Trophoblast cell (in vitro differentiated cells and primary cell): ENCODE measurements at regions not wholly inside any gene's neighbourhood (a gene's known extent, or its start where the extent isn't known, plus 50 kb on each side); places are given as distances from the start of the nearest gene placed in this dataset.

Experiments
- DNase-seq, 2 donors: peaks; one replicate each; pipeline ENCODE4 v3.0.0-alpha.2; 2016
- H2AFZ ChIP-seq: 2 replicates; pipeline ENCODE4 v1.6.1; 2013; ENCODE audit warnings: low read length, moderate library complexity, mild to moderate bottlenecking; ENCODE audit not compliant: insufficient read depth, poor library complexity
- H2AK5ac ChIP-seq: 2 replicates; pipeline ENCODE4 v1.6.1; 2013; ENCODE audit warnings: mild to moderate bottlenecking, low read length
- H2BK120ac ChIP-seq: 2 replicates; pipeline ENCODE4 v1.6.1; 2013; ENCODE audit warnings: low read length, mild to moderate bottlenecking, moderate library complexity; ENCODE audit not compliant: insufficient read depth, poor library complexity
- H2BK12ac ChIP-seq: 2 replicates; pipeline ENCODE4 v1.6.1; 2013; ENCODE audit warnings: mild to moderate bottlenecking, low read length, moderate library complexity
- H2BK5ac ChIP-seq: 2 replicates; pipeline ENCODE4 v1.6.1; 2013; ENCODE audit warnings: low read length, low read depth, moderate library complexity, mild to moderate bottlenecking; ENCODE audit not compliant: poor library complexity
- H3K14ac ChIP-seq: 2 replicates; pipeline ENCODE4 v1.6.1; 2013; ENCODE audit warnings: mild to moderate bottlenecking, low read length
- H3K18ac ChIP-seq: 2 replicates; pipeline ENCODE4 v1.6.1; 2013; ENCODE audit warnings: mild to moderate bottlenecking, low read length
- H3K23ac ChIP-seq: 2 replicates; pipeline ENCODE4 v1.6.1; 2013; ENCODE audit warnings: low read length
- H3K27ac ChIP-seq: 2 replicates; pipeline ENCODE4 v1.5.1; 2013; ENCODE audit warnings: low read depth, mild to moderate bottlenecking, inconsistent platforms, low read length, moderate library complexity
- H3K27me3 ChIP-seq: 2 replicates; pipeline ENCODE4 v1.6.1; 2013; ENCODE audit warnings: inconsistent platforms, mild to moderate bottlenecking, low read length, moderate library complexity; ENCODE audit not compliant: insufficient read depth
- H3K36me3 ChIP-seq, 2 experiments: 1 replicate in 1 of 2; 2 replicates in 1 of 2; pipeline ENCODE4 v1.6.1; 2013; ENCODE audit warnings: low read length in 2 of 2, mild to moderate bottlenecking in 2 of 2, moderate library complexity in 1 of 2; ENCODE audit not compliant: insufficient read depth in 2 of 2, control insufficient read depth in 1 of 2
- H3K4ac ChIP-seq: 2 replicates; pipeline ENCODE4 v1.6.1; 2013; ENCODE audit warnings: low read depth, mild to moderate bottlenecking, low read length, moderate library complexity
- H3K4me1 ChIP-seq, 2 experiments: 1 replicate in 1 of 2; 2 replicates in 1 of 2; pipeline ENCODE4 v1.6.1; 2013; ENCODE audit warnings: low read length in 2 of 2, mild to moderate bottlenecking in 2 of 2, moderate library complexity in 1 of 2; ENCODE audit not compliant: insufficient read depth in 2 of 2, control insufficient read depth in 1 of 2
- H3K4me2 ChIP-seq: 2 replicates; pipeline ENCODE4 v1.6.1; 2013; ENCODE audit warnings: inconsistent platforms, mild to moderate bottlenecking, low read length, moderate library complexity
- H3K4me3 ChIP-seq: 2 replicates; pipeline ENCODE4 v1.5.1; 2013; ENCODE audit warnings: mild to moderate bottlenecking, low read depth, low read length, inconsistent platforms
- H3K79me1 ChIP-seq: one replicate; pipeline ENCODE4 v1.6.1; 2013; ENCODE audit warnings: low read length
- H3K79me2 ChIP-seq: 2 replicates; pipeline ENCODE4 v1.6.1; 2013; ENCODE audit warnings: low read length, mild to moderate bottlenecking; ENCODE audit not compliant: control insufficient read depth, insufficient read depth, poor library complexity
- H3K9ac ChIP-seq: 2 replicates; pipeline ENCODE4 v1.6.1; 2013; ENCODE audit warnings: mild to moderate bottlenecking, low read length
- H3K9me3 ChIP-seq: 2 replicates; pipeline ENCODE4 v1.6.1; 2013; ENCODE audit warnings: low read depth, mild to moderate bottlenecking, control low read depth, inconsistent platforms, low read length; ENCODE audit not compliant: insufficient read depth
- H4K12ac ChIP-seq: 2 replicates; pipeline ENCODE4 v1.6.1; 2013; ENCODE audit warnings: low read depth, mild to moderate bottlenecking, low read length, moderate library complexity
- H4K8ac ChIP-seq: 2 replicates; pipeline ENCODE4 v1.6.1; 2013; ENCODE audit warnings: low read depth, mild to moderate bottlenecking, low read length, moderate library complexity
- H4K91ac ChIP-seq: one replicate; pipeline ENCODE4 v1.6.1; 2013; ENCODE audit warnings: low read depth, mild to moderate bottlenecking, low read length, moderate library complexity
- WGBS: extraction: QIAGEN DNeasy Blood & Tissue Kit; methylation state at CpG from one replicate; pipeline ENCODE4 v1.1.7; 2013; ENCODE audit warnings: missing lambda C conversion rate; ENCODE audit not compliant: insufficient read length, insufficient coverage; ENCODE audit errors: extremely low coverage; 5-methylcytosine and 5-hydroxymethylcytosine counted together

DNA sequence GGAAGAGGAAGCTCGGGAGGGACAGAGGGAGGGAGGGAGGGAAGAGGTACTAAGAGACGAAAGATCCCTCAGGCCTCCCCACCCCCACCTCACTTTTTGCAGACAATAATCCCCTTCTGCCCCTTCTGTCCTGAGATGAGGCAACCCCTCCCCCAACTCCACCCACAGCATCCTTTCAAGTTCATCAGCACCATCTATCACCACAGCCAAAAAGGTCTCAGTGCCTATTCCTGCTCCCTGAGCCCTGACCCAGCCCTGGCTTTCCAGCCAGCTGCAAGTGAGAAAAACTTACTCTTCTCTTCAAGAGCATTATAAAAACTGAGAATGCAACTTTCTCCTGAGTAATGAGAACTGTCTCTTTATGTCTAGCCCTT lies 133.2 kb upstream of the LRFN2 start:
- Histone ChIP-seq H3K4ac (no peak overlapping the region), H4K91ac (peak overlapping the region; percentile 13), H3K23ac (no peak overlapping the region), H2BK120ac (no peak overlapping the region), H3K36me3 (no peaks in the 10 kb centered on the region), H3K4me3 (no peak overlapping the region), H3K27me3 (no peaks in the 10 kb centered on the region), H4K12ac (no peak overlapping the region), H4K8ac (peak overlapping the region; percentile 6), H2AFZ (no peak overlapping the region), H3K9ac (no peak overlapping the region), H2BK12ac (no peak overlapping the region), H3K9me3 (no peaks in the 10 kb centered on the region), H3K4me1 (peaks cover 6 to 14% of the 10 kb centered on the region in 2 experiments), H3K27ac (no peak overlapping the region), H2AK5ac (no peak overlapping the region), H2BK5ac (no peak overlapping the region), H3K79me1 (peaks cover 2% of the 10 kb centered on the region), H3K79me2 (no peaks in the 10 kb centered on the region), H3K4me2 (no peak overlapping the region), H3K14ac (no peak overlapping the region), H3K18ac (no peak overlapping the region)
- no CpG with 5 or more reads among the region's 2 CpGs for WGBS
- DNase-seq = no peak

DNA sequence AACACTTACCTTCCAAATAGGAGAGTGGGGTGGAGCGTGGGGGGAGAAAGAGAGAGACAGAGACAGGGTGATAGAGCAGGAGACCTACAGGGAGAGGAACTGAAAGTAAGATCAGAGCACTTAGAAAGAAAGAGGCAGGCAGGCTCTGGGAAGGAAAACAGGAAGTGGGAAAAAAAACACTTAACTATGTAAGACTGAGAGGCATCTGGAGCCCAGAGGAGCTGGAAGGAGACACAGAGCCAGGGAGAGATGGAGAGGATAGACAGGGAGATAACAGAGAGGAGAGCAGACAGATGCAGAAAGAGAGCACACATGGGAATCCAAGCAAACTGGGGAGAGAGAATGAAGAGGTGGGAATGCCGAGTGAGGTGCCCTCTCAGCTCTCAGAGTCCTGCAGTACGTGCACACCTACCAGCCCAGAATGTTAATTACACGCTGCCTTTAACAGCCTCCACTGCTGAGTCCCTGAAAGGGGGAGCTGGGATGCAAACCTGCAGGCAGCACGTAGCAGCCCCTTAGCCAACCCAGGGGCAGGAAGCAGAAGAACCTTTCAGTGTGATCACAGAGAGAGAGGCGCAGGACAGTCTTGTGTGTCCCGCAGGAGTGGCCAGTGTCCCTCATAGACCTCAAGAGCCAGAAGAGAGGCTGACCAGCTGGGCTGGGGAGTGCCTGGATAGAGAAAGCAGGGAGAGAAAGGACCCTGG lies 132.7 kb upstream of the LRFN2 start:
- WGBS = no CpG with 5 or more reads among the region's 7 CpGs

DNA sequence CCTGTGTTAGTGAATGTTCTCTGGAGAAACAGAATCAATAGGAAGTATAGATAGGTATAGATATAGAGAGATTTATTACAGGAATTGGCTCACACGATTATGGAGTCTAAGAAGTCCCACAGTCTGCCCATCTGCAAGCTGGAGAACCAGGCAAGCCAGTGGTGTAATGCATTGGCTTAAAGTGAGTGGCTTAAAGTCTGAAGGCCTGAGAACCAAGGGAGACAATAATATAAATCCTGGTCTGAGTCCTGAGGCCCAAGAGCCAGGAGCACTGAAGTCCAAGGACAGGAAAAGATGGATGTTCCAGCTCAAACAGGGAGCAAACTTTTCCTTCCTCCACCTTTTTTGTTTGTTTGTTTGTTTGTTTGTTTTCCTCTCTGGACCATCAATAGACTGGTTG lies 131.2 kb upstream of the LRFN2 start:
- Histone ChIP-seq H3K27ac (no peak overlapping the region), H3K4me1 (peaks cover 6 to 14% of the 10 kb centered on the region in 2 experiments), H3K9ac (no peak overlapping the region), H3K4me2 (no peak overlapping the region), H2AFZ (no peak overlapping the region), H2BK120ac (no peak overlapping the region), H3K9me3 (no peaks in the 10 kb centered on the region), H3K36me3 (no peaks in the 10 kb centered on the region), H3K4ac (no peak overlapping the region), H4K8ac (no peak overlapping the region), H2BK12ac (no peak overlapping the region), H3K79me1 (peaks cover 2% of the 10 kb centered on the region), H3K79me2 (no peaks in the 10 kb centered on the region), H4K91ac (no peak overlapping the region), H3K18ac (no peak overlapping the region), H2AK5ac (no peak overlapping the region), H3K14ac (no peak overlapping the region), H2BK5ac (no peak overlapping the region), H4K12ac (no peak overlapping the region), H3K27me3 (no peaks in the 10 kb centered on the region), H3K4me3 (no peak overlapping the region), H3K23ac (no peak overlapping the region)
- no CpG with 5 or more reads among the region's 1 CpG for WGBS
- no peak for DNase-seq

More for the DNA sequence above, 132.7 kb upstream of the LRFN2 start:
- no peak overlapping the region for H3K23ac ChIP-seq
- no peak overlapping the region for H4K12ac ChIP-seq
- peak overlapping the region; percentile 12 for H2BK120ac ChIP-seq
- no peak overlapping the region for H3K4me3 ChIP-seq
- peak overlapping the region; percentile 36 for H4K8ac ChIP-seq
- H2BK12ac ChIP-seq = peak overlapping the region; percentile 61
- H3K27me3 ChIP-seq = no peaks in the 10 kb centered on the region
- DNase-seq = no peak
- no peak overlapping the region for H2BK5ac ChIP-seq
- no peaks in the 10 kb centered on the region for H3K36me3 ChIP-seq
- H2AK5ac ChIP-seq = no peak overlapping the region
- peak overlapping the region; percentile 46 for H3K14ac ChIP-seq
- H3K4me1 ChIP-seq = peaks cover 6 to 14% of the 10 kb centered on the region in 2 experiments
- H3K4me2 ChIP-seq = peak overlapping the region; percentile 17
- peak overlapping the region; percentile 16 for H3K27ac ChIP-seq
- H3K79me1 ChIP-seq = peaks cover 2% of the 10 kb centered on the region
- peak overlapping the region; percentile 48 for H4K91ac ChIP-seq
- H3K79me2 ChIP-seq = no peaks in the 10 kb centered on the region
- no peak overlapping the region for H3K18ac ChIP-seq
- H3K9ac ChIP-seq = no peak overlapping the region
- no peak overlapping the region for H3K4ac ChIP-seq
- no peaks in the 10 kb centered on the region for H3K9me3 ChIP-seq
- H2AFZ ChIP-seq = peak overlapping the region; percentile 30

DNA sequence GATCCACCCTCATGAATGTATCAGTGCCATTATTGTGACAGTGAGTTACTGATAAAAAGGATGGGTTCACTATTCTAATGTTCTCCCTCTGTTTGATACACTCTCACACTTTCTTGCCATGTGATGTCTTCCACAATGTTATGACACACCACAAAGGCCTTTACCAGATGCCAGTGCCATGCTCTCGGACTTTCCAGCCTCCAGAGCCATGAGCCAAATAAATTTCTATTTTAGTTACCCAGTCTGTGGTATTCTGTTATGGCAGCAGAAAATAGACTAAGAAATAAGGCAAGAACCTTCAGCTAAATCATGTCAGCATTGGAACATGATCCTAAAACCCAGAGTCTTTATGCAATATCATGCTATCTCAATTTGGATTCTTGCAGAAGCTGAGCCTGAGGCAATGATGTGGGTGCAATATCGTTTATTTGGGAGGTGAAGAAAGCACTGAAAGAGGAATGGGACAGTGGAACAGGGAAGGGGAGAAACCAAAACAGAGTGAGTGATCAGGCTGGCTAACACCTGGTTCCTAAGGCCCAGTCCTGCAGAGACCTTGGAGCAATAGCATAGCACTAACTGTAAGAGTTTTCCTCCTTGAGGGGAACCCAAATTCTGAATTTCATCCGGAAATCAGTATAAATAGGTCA lies 130.4 kb upstream of the LRFN2 start:
- Histone ChIP-seq H3K4ac (no peak overlapping the region), H2BK120ac (no peak overlapping the region), H3K4me3 (no peak overlapping the region), H3K27me3 (no peaks in the 10 kb centered on the region), H3K4me1 (peaks cover 6 to 14% of the 10 kb centered on the region in 2 experiments), H3K36me3 (no peaks in the 10 kb centered on the region), H3K79me2 (no peaks in the 10 kb centered on the region), H3K18ac (no peak overlapping the region), H3K79me1 (peaks cover 2% of the 10 kb centered on the region), H2BK12ac (no peak overlapping the region), H3K9ac (no peak overlapping the region), H3K27ac (no peak overlapping the region), H2AFZ (no peak overlapping the region), H3K14ac (no peak overlapping the region), H4K91ac (no peak overlapping the region), H3K4me2 (no peak overlapping the region), H4K8ac (no peak overlapping the region), H3K23ac (no peak overlapping the region), H3K9me3 (no peaks in the 10 kb centered on the region), H4K12ac (no peak overlapping the region), H2AK5ac (no peak overlapping the region), H2BK5ac (no peak overlapping the region)
- no CpG with 5 or more reads among the region's 3 CpGs for WGBS
- DNase-seq = no peak
